Head of caudate nucleus (tissue), 42 donors: ENCODE measurements at regions not wholly inside any gene's neighbourhood (a gene's known extent, or its start where the extent isn't known, plus 50 kb on each side); places are given as distances from the start of the nearest gene placed in this dataset.
"Not testable (repeated sequence)": the region's sequence is repeated elsewhere in the genome, so short reads cannot be mapped to it uniquely, and the experiment has no call there.

Experiments used
- DNase-seq, 42 donors: peaks; one replicate each; pipeline versions ENCODE4 v3.0.0 to v3.0.0-alpha.2; 2020 to 2021; ENCODE audit warnings: mixed read lengths in 7 of 42
- intact Hi-C: fragments of 100-400 bp; cut with DNase I; formaldehyde crosslinking; loops from one replicate; pipeline ENCODE4 v1.15.0; 2022

DNA sequence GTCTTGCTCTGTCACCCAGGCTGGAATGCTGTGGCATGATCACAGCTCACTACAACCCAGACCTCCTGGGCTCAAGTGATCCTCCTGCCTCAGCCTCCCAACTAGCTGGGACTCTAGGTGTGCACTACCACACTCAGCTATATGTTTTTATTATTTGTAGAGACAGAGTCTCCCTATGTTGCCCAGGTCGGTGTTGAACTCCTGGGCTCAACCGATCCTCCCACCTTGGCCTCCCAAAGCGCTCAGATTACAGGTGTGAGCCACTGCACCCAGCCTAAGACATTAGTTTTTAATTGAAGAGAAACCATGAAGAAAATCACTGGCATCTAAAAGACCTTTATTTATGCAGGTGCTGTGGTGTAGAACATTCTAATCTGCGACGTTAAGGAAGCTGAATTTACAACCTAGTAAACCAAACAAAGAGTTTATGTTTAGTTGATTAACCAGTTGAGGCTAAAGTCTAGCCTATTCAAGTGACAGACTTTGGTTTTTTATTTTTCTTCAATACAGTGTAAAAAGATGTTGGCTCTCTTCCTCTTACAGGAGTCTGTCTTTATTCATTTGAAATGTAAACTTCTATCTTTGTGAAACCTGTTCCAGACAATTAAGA lies 52.5 kb upstream of the NBL1 start:
- DNase-seq: no peak
- intact Hi-C loops: loop anchor here (10.0 kb wide), 1 partner anchor 107 kb away; the partner anchor contains the start of gene CAPZB

DNA sequence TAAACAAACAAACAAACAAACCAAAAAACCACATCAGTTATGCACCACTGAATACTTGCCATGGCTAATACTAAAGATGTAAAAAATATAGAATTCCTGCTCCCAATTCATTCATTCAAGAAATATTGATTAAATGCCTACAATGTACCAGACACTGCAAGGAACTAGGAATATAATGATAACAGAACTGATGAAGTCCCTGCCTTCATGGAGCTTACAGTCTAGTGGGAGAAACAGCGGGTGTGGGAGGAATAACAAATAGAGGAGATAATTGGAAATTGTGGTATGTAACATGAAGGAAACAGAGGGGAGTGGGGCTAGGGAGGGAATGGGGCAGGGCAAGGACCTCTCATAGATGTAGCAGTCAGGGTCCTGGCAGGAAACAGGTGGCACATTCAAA lies 58.6 kb upstream of the NBL1 start:
- intact Hi-C loops: no loop called here
- DNase-seq: no peak

DNA sequence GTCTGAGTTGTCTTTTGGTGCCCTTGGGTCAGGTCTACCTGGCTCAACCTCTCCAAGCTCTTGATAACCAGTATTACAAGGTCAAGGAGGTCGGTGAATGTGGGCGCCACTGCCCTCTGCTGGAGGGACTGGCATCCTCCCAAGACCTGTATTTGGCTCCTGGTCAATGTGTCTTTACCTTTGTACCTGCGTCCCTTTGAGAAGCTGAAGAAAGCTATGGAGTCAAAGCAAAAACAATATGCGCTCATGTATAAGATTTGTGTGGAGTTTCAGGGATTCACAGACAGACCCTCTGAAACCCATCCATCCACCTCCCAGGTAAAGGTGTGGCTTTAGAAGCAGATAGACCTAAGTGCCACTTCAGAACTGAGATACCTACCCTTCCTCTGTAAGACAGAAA lies 61.8 kb upstream of the NBL1 start:
- DNase-seq: peak in 40 of 42 donors; percentile 6 to 73 (median 39)
- intact Hi-C loops: no loop called here

DNA sequence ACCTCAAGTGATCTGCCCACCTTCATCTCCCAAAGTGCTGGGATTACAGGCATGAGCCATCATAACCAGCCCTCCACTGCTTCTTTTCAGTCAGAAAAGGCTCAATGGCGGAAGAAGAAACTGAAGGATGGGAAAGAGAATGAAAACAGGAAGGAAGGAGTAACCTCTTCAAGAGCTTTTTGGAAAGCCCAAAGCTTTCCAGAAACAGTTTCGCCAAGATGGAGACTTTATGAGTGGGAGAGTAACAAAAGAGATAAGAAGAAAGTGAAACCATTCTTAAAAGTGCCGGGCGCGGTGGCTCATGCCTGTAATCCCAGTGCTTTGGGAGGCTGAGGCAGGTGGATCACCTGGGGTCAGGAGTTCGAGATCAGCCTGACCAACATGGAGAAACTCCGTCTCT lies 62.7 kb upstream of the NBL1 start:
- no peak for DNase-seq
- intact Hi-C loops: no loop called here

DNA sequence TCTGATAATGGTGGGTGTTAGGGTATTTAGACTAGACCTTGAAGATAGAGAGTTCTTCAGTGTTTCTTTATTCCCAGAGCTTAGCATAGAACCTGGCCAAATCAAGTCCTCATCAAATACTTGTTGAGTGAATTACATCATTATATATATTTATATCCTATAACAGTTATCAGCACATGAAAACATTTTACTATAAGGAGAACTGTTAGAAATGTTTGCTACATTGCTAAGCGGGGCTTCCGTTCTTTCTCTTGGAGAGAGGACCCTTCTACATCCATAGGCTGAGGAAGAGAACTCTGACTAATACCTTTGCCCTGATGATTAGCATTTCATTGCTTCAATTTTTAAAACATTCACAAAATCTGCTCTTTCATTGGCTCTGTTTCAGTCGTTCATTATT lies 66.5 kb upstream of the NBL1 start:
- intact Hi-C loops: no loop called here

DNA sequence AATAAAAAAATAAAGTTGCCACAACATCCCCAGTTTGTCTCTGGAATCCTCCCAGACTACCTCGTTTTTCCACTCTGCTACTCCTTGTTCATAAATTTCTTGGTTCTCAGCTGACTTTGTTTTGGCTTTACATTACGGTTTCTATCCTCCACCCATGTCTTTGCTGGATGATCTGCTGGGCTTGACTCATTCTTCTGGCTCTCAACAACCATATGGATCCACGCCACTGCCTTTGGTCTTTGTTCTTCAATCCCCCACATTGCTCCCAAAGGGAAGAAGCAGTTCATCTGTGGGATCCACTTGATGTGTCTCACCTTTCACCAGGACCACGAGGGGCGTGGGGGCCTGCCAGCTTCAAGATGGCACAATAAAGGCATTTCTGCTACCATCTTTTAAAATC lies 67.1 kb upstream of the NBL1 start:
- intact Hi-C loops: no loop called here
- no peak for DNase-seq

More for the DNA sequence above, 66.5 kb upstream of the NBL1 start:
- DNase-seq: no peak

DNA sequence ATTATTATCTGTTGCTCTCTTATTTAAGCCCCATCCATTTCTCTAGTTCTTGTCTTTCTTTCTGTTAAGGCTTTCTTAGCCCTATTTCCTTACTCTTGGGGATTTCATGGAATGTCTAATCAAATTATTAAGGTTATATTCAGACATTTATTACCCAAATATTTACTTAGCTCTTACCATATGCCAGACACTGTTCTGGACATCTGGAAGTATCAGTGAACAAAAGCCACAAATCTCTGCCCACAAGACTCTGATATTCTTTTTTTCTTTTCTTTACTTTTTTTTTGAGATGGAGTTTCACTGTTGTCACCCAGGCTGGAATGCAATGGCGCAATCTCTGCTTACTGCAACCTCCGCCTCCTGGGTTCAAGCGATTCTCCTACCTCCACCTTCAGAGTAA lies 74.3 kb upstream of the NBL1 start:
- DNase-seq: no peak
- intact Hi-C loops: no loop called here

GRCh38 chr1:19567041-19567440 lies 77.1 kb upstream of the NBL1 start:
- DNase-seq: no peak
- intact Hi-C loops: no loop called here

DNA sequence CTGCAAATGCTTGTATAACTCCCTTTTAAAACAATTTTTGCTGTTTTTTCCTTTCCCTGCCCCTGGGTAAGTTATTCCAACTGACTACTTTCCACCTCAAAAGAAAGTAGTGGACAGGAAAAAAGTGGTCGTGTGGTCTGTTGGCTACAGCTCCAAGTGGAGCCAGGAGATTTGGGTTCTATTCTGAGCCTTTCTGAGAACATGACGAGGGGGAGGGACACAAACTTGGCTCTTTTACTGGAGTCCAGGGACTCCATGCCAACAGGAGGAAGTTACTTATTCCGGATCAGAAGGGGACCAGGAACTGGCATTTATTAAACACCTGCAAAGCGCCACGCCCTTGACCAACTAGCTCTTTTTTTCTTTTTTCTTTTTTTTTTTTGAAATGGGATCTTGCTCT lies 79.0 kb upstream of the CAPZB start:
- intact Hi-C loops: no loop called here
- DNase-seq: no peak

DNA sequence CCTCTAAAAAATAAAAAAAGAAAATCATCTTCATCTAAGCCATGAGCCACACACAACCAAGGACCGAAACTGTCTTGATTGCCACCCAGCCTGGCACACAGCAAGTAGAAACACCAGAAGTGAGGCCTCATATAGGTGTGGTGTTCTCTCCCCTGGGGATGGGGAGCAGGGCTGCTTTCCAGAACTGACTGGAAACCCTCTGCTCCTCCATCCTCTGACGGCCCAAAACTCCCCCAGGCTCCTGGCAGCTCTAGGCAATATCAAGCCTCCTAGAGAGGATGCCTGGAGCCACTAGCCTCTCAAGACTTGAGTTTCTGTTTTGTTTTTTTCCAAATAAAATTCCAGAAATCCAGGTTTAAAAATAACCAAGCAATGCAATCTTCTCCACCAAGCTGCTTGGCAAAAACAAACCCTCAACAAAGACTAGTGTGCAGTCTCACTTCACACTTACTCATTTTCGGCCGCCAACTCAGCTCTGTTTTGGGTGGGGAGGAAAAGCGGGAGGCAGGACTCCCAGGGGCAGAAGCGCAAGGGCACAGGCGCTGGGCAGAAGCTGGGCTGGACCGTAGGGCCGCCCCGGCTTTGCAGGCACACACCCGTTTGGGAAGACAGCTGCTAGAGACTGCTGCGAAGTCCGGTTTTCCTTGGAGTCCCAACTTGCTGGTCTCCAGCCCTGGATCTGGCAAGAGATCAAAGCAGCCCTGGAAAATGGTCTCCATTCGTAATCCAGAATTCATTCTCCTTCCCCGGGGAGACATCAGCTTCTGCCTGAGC lies 78.2 kb upstream of the CAPZB start:
- peak in 21 of 42 donors; percentile 1 to 42 (median 12) for DNase-seq
- intact Hi-C loops: no loop called here

GRCh38 chr1:19562847-19563246 lies 77.5 kb upstream of the CAPZB start:
- intact Hi-C loops: no loop called here
- no peak for DNase-seq

GRCh38 chr1:19560480-19560879 lies 75.1 kb upstream of the CAPZB start:
- intact Hi-C loops: no loop called here
- DNase-seq: no peak

- intact Hi-C loops: no loop called here
- DNase-seq: no peak
Observed at GRCh38 chr1:19559641-19560040, 74.3 kb upstream of the CAPZB start.

DNA sequence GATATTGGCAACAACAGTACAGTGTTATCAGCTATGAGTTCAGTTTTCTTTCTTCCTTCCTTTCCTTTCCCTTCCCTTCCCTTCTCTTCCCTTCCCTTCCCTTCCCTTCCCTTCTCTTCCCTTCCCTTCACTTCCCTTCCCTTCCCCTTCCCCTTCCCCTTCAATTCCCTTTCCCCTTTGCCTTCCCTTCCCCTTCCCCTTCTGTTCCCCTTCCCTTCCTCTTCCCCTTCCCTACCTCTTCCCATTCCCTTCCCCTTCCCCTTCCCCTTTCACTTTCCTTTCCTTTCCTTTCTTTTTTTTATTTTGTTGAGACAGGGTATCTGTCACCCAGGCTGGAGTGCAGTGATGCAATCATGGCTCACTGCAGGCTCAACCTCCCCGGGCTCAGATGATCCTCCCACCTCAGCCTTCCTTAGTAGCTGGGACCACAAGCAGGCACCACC lies 72.3 kb upstream of the CAPZB start:
- intact Hi-C loops: no loop called here
- DNase-seq: no peak

- no peak for DNase-seq
- intact Hi-C loops: no loop called here
Observed at GRCh38 chr1:19554090-19554489, 68.8 kb upstream of the CAPZB start.

DNA sequence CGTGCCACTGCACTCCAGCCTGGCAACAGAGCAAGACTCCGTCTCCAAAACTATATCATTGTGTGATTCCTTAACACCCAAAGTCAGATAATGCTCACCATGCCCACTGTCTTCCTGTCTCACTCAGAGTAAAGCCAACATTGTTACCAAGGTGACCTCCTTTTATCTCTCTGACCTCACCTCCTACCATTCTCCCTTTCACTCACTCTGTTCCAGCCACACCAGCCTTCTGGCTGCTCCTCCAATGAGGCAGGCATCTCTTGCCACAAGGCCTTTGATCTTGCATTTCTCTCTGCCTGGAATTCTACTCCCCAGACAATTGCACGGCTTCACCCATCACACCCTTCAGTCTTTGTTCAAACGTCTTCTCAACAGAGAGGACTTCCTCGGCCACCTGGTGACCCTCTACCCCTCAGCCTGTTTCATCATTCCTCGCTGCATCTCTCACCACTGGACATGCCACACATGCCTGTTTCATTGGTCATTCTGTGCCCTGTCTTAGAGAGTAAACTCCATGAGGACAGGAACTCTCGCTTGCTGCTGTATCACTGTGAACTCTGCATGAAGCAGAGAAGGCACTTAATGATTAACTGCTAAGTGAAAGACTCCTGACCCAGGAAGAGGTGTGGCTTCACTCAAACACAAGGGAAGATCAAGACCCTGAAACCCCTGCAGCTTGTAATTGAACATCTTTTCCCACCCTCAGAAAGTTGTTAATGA lies 67.1 kb upstream of the CAPZB start:
- DNase-seq: no peak
- intact Hi-C loops: no loop called here

GRCh38 chr1:19551837-19552236 lies 66.5 kb upstream of the CAPZB start:
- intact Hi-C loops, DNase-seq: not testable (repeated sequence)

DNA sequence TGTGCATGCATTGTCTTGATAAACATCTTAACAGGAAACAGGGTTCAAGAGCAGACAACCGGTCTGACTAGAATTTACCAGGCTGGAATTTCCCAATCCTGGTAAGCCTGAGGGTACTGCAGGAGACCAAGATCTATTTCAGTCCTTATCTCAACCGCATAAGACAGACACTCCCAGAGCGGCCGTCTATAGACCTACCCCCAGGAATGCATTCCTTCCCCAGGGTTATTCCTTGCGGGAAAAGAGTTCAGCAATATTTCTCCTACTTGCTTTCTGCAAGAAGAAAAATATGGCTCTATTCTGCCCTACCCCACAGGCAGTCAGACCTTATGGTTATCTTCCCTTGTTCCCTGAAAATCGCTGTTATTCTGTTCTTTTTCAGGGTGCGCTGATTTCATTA lies 65.1 kb upstream of the CAPZB start:
- DNase-seq, intact Hi-C loops: not testable (repeated sequence)

DNA sequence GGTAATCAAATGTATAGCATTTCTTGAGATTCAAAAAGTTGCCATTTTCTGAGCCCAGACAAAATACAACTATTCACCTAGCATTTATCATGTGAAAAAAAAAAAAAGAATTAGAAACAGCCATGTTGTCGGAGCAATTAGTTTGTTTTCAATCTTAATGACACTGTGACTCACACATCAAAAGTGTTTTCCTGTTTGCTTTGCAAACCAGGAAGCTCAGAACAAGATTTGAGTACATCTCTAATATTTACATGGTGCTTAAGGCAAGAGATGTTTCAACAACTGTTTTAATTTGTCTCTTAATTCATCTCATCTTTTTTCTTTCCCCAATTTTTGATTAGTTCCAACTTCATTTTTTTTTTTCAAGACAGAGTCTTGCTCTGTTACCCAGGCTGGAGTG lies 62.5 kb upstream of the CAPZB start:
- DNase-seq: no peak
- intact Hi-C loops: no loop called here

DNA sequence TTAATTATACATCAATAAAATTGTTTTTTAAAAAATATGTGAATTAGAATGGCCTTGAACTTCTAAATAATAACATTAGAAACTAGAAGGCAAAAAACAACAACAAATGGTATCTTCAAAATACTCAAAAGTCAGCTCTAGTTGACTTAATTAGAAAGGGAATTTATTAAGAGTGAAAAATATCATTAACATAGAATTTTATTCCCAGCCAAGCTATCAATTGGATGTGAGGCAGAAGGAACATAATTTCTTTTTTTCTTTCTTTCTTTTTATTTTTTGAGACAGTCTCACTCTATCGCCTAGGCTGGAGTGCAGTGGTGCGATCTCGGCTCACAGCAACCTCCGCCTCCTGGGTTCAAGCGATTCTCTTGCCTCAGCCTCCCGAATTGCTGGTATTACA lies 51.2 kb upstream of the CAPZB start:
- intact Hi-C loops: no loop called here
- no peak for DNase-seq
